Prostate gland (tissue), 2 donors: ENCODE measurements at regions not wholly inside any gene's neighbourhood (a gene's known extent, or its start where the extent isn't known, plus 50 kb on each side); places are given as distances from the start of the nearest gene placed in this dataset.

Source experiments
- DNase-seq: peaks from one replicate; pipeline ENCODE4 v3.0.0-alpha.2; 2019; ENCODE audit warnings: low spot score
- H3K27ac ChIP-seq, 2 donors: fragments of 200-600 bp; sonication (generic); 2 replicates each; pipeline ENCODE4 v1.5.1; 2017 to 2019
- H3K27me3 ChIP-seq: fragments of 200-600 bp; sonication (generic); replicated peaks from 2 replicates; pipeline ENCODE4 v1.5.1; 2019; ENCODE audit not compliant: insufficient read depth
- H3K36me3 ChIP-seq, 2 donors: fragments of 200-600 bp; sonication (generic); 1 replicate in 1 of 2; 2 replicates in 1 of 2; pipeline versions ENCODE4 v1.5.1 to v1.8.1; 2017 to 2019
- H3K4me1 ChIP-seq: fragments of 200-600 bp; sonication (generic); replicated peaks from 2 replicates; pipeline ENCODE4 v1.5.1; 2019
- H3K4me3 ChIP-seq, 2 donors: fragments of 200-600 bp; sonication (generic); 2 replicates each; pipeline ENCODE4 v1.5.1; 2017 to 2019
- H3K9me3 ChIP-seq: fragments of 200-600 bp; sonication (generic); 2 replicates; pipeline ENCODE4 v1.5.1; 2017
- POLR2A ChIP-seq: fragments of 450-650 bp; IDR thresholded peaks from one replicate; pipeline ENCODE4 v1.6.1; 2016; ENCODE audit warnings: antibody characterized with exemption, mild to moderate bottlenecking
- POLR2AphosphoS5 ChIP-seq: sonication (generic); formaldehyde crosslinking; IDR thresholded peaks from one replicate; pipeline ENCODE4 v1.6.1; 2017; ENCODE audit warnings: antibody characterized with exemption
- WGBS: methylation state at CpG from one replicate; pipeline ENCODE4 v1.1.5; 2018; 5-methylcytosine and 5-hydroxymethylcytosine counted together
- intact Hi-C: fragments of 100-400 bp; cut with DNase I; formaldehyde crosslinking; loops from one replicate; pipeline ENCODE4 v1.14.2; 2022
- TF ChIP-seq, protein P1 (sequence below), 4 experiments: fragments of 200-600 bp in 2 of 4; fragments of 450-650 bp in 2 of 4; sonication (generic) in 2 of 4; IDR thresholded peaks; 1 replicate in 3 of 4; 2 replicates in 1 of 4; pipeline ENCODE4 v1.5.1; 2016 to 2019; ENCODE audit warnings: antibody characterized with exemption in 4 of 4, mild to moderate bottlenecking in 2 of 4, moderate library complexity in 2 of 4

DNA sequence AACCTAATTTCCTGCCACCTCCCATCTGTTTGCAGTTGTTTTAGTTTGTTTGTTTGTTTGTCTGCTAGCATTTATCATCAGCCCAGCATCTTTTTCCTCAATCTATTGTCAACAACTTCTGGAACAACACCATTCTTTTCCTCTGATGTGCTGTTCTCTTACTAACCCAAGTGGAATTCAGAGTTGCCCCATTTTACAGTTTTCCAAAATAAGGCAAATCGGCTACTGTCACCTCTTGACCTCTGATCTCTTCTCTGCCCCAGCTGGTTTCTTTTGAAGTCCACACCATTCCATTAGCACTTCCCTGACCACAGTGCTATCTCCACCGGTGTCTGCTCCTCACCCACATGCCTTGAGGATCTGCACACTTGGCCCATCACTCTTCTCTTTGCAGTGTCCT lies 102.4 kb downstream of the EFNB2 start:
- no peaks in the 10 kb centered on the region for H3K36me3 ChIP-seq
- no peaks in the 10 kb centered on the region for H3K27me3 ChIP-seq
- H3K4me3 ChIP-seq: no peak overlapping the region
- no peak for DNase-seq
- H3K27ac ChIP-seq: no peak overlapping the region
- TF ChIP-seq POLR2AphosphoS5 (no peak), POLR2A (no peak)
- TF ChIP-seq, protein P1, sequence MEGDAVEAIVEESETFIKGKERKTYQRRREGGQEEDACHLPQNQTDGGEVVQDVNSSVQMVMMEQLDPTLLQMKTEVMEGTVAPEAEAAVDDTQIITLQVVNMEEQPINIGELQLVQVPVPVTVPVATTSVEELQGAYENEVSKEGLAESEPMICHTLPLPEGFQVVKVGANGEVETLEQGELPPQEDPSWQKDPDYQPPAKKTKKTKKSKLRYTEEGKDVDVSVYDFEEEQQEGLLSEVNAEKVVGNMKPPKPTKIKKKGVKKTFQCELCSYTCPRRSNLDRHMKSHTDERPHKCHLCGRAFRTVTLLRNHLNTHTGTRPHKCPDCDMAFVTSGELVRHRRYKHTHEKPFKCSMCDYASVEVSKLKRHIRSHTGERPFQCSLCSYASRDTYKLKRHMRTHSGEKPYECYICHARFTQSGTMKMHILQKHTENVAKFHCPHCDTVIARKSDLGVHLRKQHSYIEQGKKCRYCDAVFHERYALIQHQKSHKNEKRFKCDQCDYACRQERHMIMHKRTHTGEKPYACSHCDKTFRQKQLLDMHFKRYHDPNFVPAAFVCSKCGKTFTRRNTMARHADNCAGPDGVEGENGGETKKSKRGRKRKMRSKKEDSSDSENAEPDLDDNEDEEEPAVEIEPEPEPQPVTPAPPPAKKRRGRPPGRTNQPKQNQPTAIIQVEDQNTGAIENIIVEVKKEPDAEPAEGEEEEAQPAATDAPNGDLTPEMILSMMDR (IDR thresholded peaks at IDR 0.05): no peak
- no peaks in the 10 kb centered on the region for H3K4me1 ChIP-seq
- 61% methylated on average over 2 of the region's 2 CpGs for WGBS
- intact Hi-C loops: no loop called here
- no peaks in the 10 kb centered on the region for H3K9me3 ChIP-seq

DNA sequence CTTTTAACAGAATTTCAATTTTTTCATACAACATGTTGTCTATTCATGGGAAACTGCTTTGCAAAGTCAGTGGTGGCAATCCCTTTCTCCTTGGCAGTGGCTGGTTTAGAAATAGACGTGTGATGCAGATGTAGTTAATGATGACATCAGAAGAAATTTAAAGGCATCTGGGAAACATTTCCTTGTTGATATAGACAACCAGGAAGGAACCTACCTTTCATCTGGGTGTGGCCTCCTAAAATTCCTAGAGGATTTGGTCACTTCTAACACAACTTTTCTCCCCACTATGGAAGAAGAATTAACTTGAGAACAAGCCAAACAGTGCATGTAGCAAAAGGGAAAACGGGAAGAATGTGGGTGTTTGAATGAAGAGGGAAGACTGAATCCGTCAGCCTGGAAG lies 102.8 kb downstream of the EFNB2 start:
- 69% methylated on average over 3 of the region's 3 CpGs for WGBS
- H3K4me1 ChIP-seq: no peaks in the 10 kb centered on the region
- H3K27ac ChIP-seq: no peak overlapping the region
- TF ChIP-seq POLR2A (no peak), POLR2AphosphoS5 (no peak)
- TF ChIP-seq, protein P1 (IDR thresholded peaks at IDR 0.05): no peak
- H3K36me3 ChIP-seq: no peaks in the 10 kb centered on the region
- intact Hi-C loops: no loop called here
- DNase-seq: no peak
- H3K9me3 ChIP-seq: no peaks in the 10 kb centered on the region
- H3K27me3 ChIP-seq: no peaks in the 10 kb centered on the region
- H3K4me3 ChIP-seq: no peak overlapping the region

DNA sequence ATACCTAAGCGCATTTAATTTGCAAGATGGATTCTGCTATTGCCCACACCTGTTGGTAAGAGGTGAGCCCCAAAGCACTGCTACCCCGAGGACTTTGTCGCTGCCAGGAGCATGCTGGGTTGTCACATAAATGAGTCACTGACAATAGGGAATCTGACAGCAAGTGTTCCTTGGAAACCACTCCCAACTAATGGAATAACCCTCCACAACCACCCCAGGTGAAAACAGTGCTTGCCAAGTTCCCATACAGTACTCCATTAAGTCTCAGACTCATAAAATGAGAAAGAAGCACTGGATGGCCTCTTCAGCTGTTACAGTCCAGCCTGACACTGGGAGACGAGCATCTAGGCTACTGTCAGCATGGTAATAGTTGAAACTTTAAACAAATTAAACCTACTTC lies 108.6 kb downstream of the EFNB2 start:
- H3K36me3 ChIP-seq: no peaks in the 10 kb centered on the region
- no peak for TF ChIP-seq POLR2AphosphoS5
- no peak for TF ChIP-seq POLR2A
- TF ChIP-seq, protein P1 (IDR thresholded peaks at IDR 0.05): no peak

DNA sequence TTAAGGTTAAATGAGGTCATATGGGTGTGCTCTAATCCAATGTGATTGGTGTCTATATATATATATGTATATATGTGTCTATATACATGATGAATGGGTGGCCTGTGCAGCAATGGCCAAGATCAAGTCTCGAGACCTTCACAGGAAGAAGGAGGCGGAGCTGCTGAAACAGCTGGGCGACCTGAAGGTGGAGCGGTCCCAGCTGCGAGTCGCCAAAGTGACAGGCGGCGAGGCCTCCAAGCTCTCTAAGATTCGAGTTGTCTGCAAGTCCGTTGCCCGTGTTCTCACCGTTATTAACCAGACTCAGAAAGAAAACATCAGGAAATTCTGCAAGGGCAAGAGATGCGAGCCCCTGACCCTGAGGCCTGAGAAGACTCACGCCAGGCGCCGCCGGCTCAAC lies 109.8 kb downstream of the EFNB2 start:
- TF ChIP-seq POLR2A (no peak), POLR2AphosphoS5 (no peak)
- TF ChIP-seq, protein P1 (IDR thresholded peaks at IDR 0.05): no peak
- intact Hi-C loops: no loop called here

More for the DNA sequence above, 108.6 kb downstream of the EFNB2 start:
- Histone ChIP-seq H3K27ac (no peak overlapping the region), H3K9me3 (no peaks in the 10 kb centered on the region), H3K4me1 (no peaks in the 10 kb centered on the region), H3K4me3 (no peak overlapping the region), H3K27me3 (no peaks in the 10 kb centered on the region)
- intact Hi-C loops: no loop called here
- no peak for DNase-seq
- WGBS: 68% methylated on average over 4 of the region's 4 CpGs

DNA sequence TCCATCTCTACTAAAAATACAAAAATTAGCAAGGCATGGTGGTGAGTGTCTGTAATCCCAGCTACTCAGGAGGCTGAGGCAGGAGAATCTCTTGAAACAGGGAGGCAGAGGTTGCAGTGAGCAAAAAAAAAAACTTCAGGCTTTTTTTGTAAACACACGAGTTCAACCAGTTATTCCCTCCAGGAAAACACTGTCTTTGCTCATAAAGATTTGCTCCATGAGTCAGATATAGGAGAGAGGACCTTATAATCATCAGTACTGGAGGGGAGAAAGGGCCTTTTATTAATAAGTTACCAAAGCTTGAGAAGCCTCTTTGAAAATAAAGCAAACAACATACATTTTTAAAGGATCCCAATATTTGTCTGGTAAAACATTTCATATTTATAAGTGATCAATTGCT lies 110.7 kb downstream of the EFNB2 start:
- no peak for DNase-seq
- Histone ChIP-seq H3K27me3 (no peaks in the 10 kb centered on the region), H3K9me3 (no peaks in the 10 kb centered on the region), H3K27ac (no peak overlapping the region), H3K4me1 (no peaks in the 10 kb centered on the region), H3K4me3 (no peak overlapping the region), H3K36me3 (no peaks in the 10 kb centered on the region)
- WGBS: 42% methylated on average over 1 of the region's 1 CpG
- intact Hi-C loops: no loop called here
- no peak for TF ChIP-seq POLR2AphosphoS5
- TF ChIP-seq, protein P1 (IDR thresholded peaks at IDR 0.05): no peak
- no peak for TF ChIP-seq POLR2A

More for the DNA sequence above, 109.8 kb downstream of the EFNB2 start:
- Histone ChIP-seq H3K27me3 (no peaks in the 10 kb centered on the region), H3K36me3 (no peaks in the 10 kb centered on the region), H3K4me1 (no peaks in the 10 kb centered on the region), H3K9me3 (no peaks in the 10 kb centered on the region), H3K27ac (no peak overlapping the region), H3K4me3 (no peak overlapping the region)
- WGBS: 95% methylated on average over 17 of the region's 17 CpGs
- no peak for DNase-seq
